NCI-H1417 (cell line): ENCODE measurements at regions not wholly inside any gene's neighbourhood (a gene's known extent, or its start where the extent isn't known, plus 50 kb on each side); places are given as distances from the start of the nearest gene placed in this dataset.

Source experiments
- DNase-seq, 3 experiments: peaks; one replicate each; lab custom pipeline; 2025; lab: John Stamatoyannopoulos, UW

GRCh38 chr21:32934829-32935228 is 90.9 kb upstream of the OLIG2 start:
- DNase-seq: no peak

DNA sequence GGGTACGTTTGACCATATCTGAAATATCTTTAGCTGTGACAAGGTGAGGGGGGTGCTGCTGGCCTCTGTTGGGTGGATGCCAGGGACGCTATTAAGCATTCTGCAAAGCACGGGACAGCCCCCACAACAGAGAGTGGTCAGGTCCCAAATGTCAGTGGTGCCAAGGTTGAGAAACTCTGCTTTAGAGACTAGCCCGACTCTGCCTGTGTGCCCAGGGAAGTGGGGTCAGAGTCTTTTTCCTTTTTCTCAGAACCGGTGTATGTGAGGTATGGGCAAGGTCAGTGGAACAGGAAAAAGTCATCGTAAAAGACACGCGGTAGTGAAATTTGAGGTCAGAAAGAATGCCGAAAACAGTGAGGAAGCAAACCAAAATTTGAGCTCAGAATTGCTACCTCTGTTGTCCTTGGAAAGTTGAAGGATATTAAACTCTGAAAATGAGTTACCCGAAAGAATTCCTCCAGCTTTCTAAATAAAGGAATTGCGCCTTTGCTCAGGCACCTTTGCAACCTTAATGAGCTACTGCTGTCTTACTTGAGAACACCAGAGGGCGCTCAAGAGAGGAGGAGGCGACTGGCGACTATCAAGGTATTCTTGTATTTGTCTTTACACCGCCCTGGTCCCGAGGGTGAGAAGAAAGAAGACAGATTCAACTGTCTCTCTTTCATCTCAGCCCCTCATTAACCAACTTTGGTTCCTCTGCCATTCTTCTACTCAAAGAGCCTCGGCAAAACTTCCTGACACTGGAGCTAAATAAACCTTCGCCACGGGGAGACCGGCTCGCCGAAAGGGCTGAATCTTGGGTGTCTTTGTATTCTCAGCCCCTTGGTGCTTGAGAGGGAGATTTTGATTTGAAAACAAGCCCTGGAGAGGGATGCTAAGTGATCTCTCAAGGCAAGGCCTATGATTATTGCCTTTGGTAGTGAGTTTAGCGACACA is 85.4 kb upstream of the OLIG2 start:
- DNase-seq: peak; percentile 31 to 78 (median 60)

GRCh38 chr21:32941263-32941662 is 84.5 kb upstream of the OLIG2 start:
- DNase-seq: no peak

GRCh38 chr21:32946654-32947053 is 79.1 kb upstream of the OLIG2 start:
- no peak for DNase-seq

DNA sequence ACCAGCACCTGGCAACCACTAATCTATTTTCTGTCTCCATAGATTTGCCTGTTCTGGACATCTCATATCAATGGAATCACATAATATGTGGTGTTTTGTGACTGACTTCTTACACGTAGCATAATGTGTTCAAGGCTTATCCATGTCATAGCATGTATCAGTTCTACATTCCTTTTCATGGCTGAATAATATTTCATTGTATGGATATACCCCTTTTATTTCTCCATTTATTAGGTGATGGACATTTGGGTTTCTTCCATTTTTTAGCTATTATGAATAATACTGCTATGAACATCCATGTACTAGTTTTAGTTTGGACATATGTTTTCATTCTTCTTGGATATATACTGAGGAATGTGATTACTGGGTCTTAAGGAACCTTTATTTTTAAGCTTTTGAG is 78.0 kb upstream of the OLIG2 start:
- DNase-seq: no peak

DNA sequence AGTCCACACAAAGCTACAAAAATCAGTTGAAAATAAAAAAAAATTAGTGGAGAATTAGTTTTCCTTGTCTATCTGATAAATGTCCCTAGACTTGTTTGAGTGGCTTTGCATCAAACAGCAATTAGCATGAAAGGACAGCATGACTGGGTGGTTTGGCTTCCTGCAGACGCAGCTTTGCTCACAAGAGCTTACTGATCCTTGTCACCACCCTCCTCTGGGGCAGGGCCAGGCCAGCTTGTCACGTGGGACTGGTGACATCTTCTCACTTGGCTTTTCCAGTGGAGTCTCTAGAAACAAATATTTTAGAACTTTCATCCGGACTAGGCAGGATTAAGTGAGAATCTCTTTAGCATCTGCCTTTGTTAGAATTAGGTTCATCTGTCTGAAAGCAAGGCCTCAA is 76.0 kb upstream of the OLIG2 start:
- no peak for DNase-seq

- DNase-seq: no peak
These were observed 74.7 kb upstream of the OLIG2 start for GRCh38 chr21:32951041-32951440.

DNA sequence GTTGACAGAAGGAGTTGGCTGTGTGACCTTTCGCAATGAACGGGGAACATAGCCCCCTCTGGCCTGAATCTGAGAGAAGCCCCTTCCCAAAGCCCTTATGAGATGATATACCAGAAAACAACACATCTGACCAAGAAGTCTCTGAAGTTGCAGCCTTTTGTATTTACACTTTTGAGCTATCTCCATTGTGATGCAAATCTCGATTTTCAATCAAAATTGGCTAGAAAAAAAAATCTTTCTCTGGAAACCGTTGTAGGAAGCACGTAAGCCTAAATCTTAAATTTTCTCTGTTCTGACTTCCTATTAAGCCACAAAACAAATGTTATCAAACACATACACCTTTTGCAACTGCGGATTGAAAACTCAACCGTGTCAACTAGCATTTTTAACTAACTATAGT is 71.4 kb upstream of the OLIG2 start:
- no peak for DNase-seq

- no peak for DNase-seq
These were observed 70.2 kb upstream of the OLIG2 start for GRCh38 chr21:32955311-32956060.

DNA sequence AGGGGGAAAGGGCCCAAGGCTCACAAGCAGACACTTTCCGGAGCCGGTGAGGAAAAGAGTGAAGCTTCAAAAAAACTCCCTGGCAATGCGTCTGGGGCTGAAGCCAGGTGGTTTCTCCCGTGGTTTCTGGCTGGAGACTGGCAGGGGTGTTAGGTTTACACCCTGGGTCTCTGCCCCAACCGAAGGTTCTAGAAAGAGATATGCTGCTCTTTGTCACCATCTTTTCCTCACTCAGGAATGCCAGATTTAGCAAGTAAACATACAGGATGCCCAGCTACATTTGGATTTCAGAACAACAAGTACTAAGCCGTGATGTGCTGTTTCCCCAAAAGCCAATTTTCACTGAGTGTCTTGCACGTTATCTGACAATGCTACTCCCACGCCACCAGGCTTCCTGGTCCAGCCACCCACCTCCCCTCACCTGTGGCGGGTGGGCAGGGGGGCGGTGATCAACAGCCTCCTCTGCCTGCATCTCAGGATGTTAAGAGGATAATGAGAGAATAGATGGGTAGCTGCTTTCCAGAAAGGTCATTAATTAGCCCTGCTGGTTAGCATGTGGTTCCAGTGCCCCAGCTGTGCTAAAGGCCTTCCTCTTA is 69.6 kb upstream of the OLIG2 start:
- peak in 1 of 3 experiments; percentile 61 for DNase-seq

DNA sequence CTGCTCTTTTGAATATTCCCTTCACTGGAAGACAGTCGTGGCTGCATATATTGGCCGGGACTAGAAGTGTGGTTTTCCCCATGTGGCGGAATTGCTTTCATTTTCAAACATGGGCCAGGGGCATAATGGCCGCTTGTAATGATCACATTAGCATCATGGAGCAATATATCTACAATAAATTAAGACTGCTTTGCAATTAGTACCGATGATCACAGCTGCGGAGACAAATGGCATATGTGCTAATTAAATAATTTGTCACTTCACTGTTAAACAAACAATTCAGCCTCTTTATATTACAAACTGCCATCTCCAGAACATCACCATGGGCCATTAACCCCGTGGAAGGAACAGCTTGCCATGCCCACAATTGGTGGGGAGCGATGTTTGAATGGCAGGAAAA is 68.2 kb upstream of the OLIG2 start:
- DNase-seq: peak in 2 of 3 experiments; percentile 75 to 90

GRCh38 chr21:32958288-32959002 is 67.3 kb upstream of the OLIG2 start:
- peak in 1 of 3 experiments; percentile 34 for DNase-seq

GRCh38 chr21:32962268-32962667 is 63.5 kb upstream of the OLIG2 start:
- no peak for DNase-seq

- DNase-seq: no peak
These were observed 60.5 kb upstream of the OLIG2 start for GRCh38 chr21:32965129-32965680.

DNA sequence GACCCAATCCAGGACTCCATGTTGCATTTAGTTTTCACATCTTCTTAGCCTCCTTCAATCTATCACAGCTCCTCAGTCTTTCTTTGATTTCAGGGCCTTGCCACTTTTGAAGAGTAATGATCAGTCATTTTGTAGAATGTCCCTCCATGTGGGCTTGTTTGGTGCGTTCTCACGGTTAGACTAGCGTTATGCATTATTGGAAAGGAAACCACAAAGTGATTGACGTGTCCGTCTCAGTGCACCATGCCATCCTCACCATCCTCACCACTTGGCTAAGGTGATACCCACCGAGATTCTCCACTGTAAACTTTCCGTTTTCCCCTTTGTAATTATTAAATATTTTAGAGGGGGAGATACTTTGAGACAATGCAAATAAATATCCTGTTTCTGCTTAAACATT is 59.6 kb upstream of the OLIG2 start:
- no peak for DNase-seq

GRCh38 chr21:32968103-32968502 is 57.6 kb upstream of the OLIG2 start:
- peak in 1 of 3 experiments; percentile 39 for DNase-seq

DNA sequence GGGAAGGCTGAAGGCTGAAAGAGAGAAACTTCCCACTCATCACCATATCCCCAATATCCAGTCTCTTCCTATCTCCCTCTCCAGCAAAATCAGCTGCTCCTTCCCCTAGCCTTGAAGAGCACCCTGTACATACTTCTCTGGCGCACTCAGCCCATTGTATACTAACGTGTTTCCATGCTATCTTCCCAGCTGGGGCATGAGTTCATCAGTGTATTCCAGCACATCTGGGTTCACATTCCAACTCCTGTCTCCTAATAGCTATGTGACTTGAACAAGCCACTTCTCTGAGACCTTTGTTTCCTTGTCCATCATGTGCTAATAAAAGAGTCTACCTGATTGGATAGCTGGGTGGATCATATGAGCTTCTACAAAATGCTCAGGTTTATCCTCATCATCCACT is 51.1 kb upstream of the OLIG2 start:
- DNase-seq: no peak

DNA sequence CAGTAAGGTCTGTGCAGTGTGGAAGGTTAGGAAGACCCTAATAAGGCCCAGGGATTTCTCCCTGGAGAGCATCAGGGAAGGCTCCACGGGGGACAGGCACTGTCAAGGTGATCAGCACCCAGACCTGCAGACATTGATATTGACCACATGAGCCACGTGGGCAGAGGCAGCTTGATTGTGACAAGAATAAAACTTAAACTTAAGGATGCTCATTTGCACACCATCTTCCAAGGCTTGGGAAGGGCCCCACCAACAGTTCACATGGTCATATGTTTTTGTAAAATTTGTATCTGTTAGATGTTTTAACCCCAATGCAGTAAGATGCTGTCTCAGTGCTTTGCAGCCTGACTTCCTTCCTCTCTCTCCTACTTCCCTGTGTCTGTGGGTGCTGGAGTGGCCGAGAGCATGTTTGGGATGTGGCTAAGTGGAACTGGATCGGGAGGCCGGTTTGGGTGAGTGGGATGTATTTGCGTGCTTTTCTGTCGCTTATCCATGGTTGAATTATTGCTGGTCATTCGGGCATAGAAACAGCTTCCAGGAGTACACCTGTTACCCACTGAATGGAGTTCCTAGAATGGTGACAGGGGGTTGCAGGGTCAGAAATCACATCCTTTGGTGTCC is 49.8 kb upstream of the OLIG2 start:
- DNase-seq: no peak
